GM12878 (cell line): ENCODE measurements at regions not wholly inside any gene's neighbourhood (a gene's known extent, or its start where the extent isn't known, plus 50 kb on each side); places are given as distances from the start of the nearest gene placed in this dataset.

ENCODE experiments used
- ATAC-seq: fragments of 200-7000 bp; cut with Tn5 transposase; 3 replicates; pipeline ENCODE4 v1.9.1; 2020; ENCODE audit warnings: mild to moderate bottlenecking, moderate library complexity
- BruUV-seq: library from RNA; stranded (reverse); fragments of 400-500 nt; replicated peaks from 2 replicates; lab custom pipeline; 2021; lab: Mats Ljungman, UMichigan
- CTCF ChIA-PET: fragments of 300-600 bp; sonication (Branson Sonifier 250); formaldehyde crosslinking; extraction: SDS; loops from one replicate; lab custom pipeline; 2021; ENCODE audit warnings: inconsistent platforms; lab: Yijun Ruan, JAX
- POLR2A ChIA-PET: fragments of 350-600 bp; formaldehyde crosslinking; extraction: SDS; loops from one replicate; lab custom pipeline; 2021; ENCODE audit warnings: inconsistent platforms; lab: Charles Lee
- RAD21 ChIA-PET: fragments of 300-600 bp; sonication (Branson Sonifier 250); formaldehyde crosslinking; loops from one replicate; lab custom pipeline; 2023; ENCODE audit warnings: antibody characterized with exemption; ENCODE audit not compliant: unreplicated experiment; lab: Charles Lee
- SMC1A ChIA-PET: fragments of 300-600 bp; sonication (Branson Sonifier 250); formaldehyde crosslinking; loops from one replicate; lab custom pipeline; 2023; ENCODE audit not compliant: unreplicated experiment, uncharacterized antibody; lab: Charles Lee
- DNase-seq: peaks from one replicate; pipeline ENCODE4 v3.0.0-alpha.2; 2011; ENCODE audit warnings: low read depth, low spot score
- FAIRE-seq: peaks from 3 replicates; lab custom pipeline; 2011; peaks lifted over from hg19 to GRCh38; lab: Jason Lieb, UNC
- H2AFZ ChIP-seq: 2 replicates; pipeline ENCODE4 v1.6.0; 2011; ENCODE audit warnings: low read depth, low read length, control low read depth; ENCODE audit not compliant: control insufficient read depth
- H3K27ac ChIP-seq: 2 replicates; pipeline ENCODE4 v1.5.1; 2011; ENCODE audit warnings: control low read depth; ENCODE audit not compliant: control insufficient read depth, insufficient read depth
- H3K27me3 ChIP-seq, 2 experiments: replicated peaks in 1 of 2; 2 replicates each; pipeline versions ENCODE4 v1.6.0 to v1.6.1; 2011; ENCODE audit warnings: low read length in 1 of 2; ENCODE audit not compliant: control insufficient read depth in 2 of 2, insufficient read depth in 2 of 2
- H3K36me3 ChIP-seq, 2 experiments: 2 replicates each; pipeline ENCODE4 v1.5.1; 2011; ENCODE audit warnings: low read length in 1 of 2; ENCODE audit not compliant: control insufficient read depth in 2 of 2, insufficient read depth in 2 of 2
- H3K4me1 ChIP-seq: 2 replicates; pipeline ENCODE4 v1.6.1; 2011; ENCODE audit warnings: mild to moderate bottlenecking, low read length, moderate library complexity, mixed read lengths; ENCODE audit not compliant: control insufficient read depth, insufficient read depth
- H3K4me2 ChIP-seq: 2 replicates; pipeline ENCODE4 v1.6.0; 2011; ENCODE audit warnings: control low read depth; ENCODE audit not compliant: control insufficient read depth, insufficient read depth
- H3K4me3 ChIP-seq: fragments of 200-600 bp; sonication (generic); 2 replicates; pipeline ENCODE4 v1.5.1; 2016
- H3K79me2 ChIP-seq: 2 replicates; pipeline ENCODE4 v1.6.0; 2011; ENCODE audit warnings: low read length; ENCODE audit not compliant: control insufficient read depth, insufficient read depth
- H3K9ac ChIP-seq: 2 replicates; pipeline ENCODE4 v1.8.0; 2011; ENCODE audit warnings: low read length, control low read depth, mixed read lengths; ENCODE audit not compliant: control insufficient read depth, insufficient read depth
- H3K9me3 ChIP-seq: replicated peaks from 3 replicates; pipeline ENCODE4 v1.5.1; 2011; ENCODE audit warnings: mild to moderate bottlenecking, low read length; ENCODE audit not compliant: control insufficient read depth, insufficient read depth
- H4K20me1 ChIP-seq: 2 replicates; pipeline ENCODE4 v1.6.0; 2011; ENCODE audit not compliant: control insufficient read depth, insufficient read depth
- BCL11A ChIP-seq: IDR thresholded peaks from 2 replicates; pipeline ENCODE4 v1.6.1; 2011; ENCODE audit warnings: low read depth, low read length
- BRCA1 ChIP-seq: IDR thresholded peaks from 2 replicates; pipeline ENCODE4 v1.6.1; 2011; ENCODE audit warnings: low read depth, low read length, improper control_type of control experiment
- CREB1 ChIP-seq: IDR thresholded peaks from 2 replicates; pipeline ENCODE4 v1.6.1; 2012; ENCODE audit warnings: low read depth, mild to moderate bottlenecking, inconsistent platforms
- MTA2 ChIP-seq: fragments of 450-650 bp; IDR thresholded peaks from 2 replicates; pipeline ENCODE4 v1.6.1; 2016; ENCODE audit warnings: low read depth, mild to moderate bottlenecking, moderate library complexity
- NRF1 ChIP-seq: conservative IDR thresholded peaks from 2 replicates; pipeline ENCODE4 v1.6.1; 2011; ENCODE audit warnings: mild to moderate bottlenecking, low read depth, low read length, improper control_type of control experiment
- POLR2AphosphoS5 ChIP-seq: IDR thresholded peaks from 2 replicates; pipeline ENCODE4 v1.6.1; 2011; ENCODE audit warnings: mild to moderate bottlenecking, low read length, inconsistent platforms
- POU2F2 ChIP-seq: IDR thresholded peaks from 3 replicates; pipeline ENCODE4 v1.6.1; 2011; ENCODE audit warnings: low read depth, mild to moderate bottlenecking, low read length, borderline replicate concordance
- SMARCA5 ChIP-seq: fragments of 450-650 bp; IDR thresholded peaks from 2 replicates; pipeline ENCODE4 v1.6.1; 2017; ENCODE audit warnings: mild to moderate bottlenecking
- STAT3 ChIP-seq: IDR thresholded peaks from 2 replicates; pipeline ENCODE4 v1.6.1; 2011; ENCODE audit warnings: low read depth, low read length, improper control_type of control experiment
- TAF1 ChIP-seq: IDR thresholded peaks from 2 replicates; pipeline ENCODE4 v1.6.1; 2011; ENCODE audit warnings: mild to moderate bottlenecking, low read depth, low read length, borderline replicate concordance
- ZNF207 ChIP-seq: fragments of 450-650 bp; IDR thresholded peaks from 2 replicates; pipeline ENCODE4 v1.6.1; 2014; ENCODE audit warnings: antibody characterized with exemption, mild to moderate bottlenecking, borderline replicate concordance
- ZNF24 ChIP-seq: fragments of 450-650 bp; IDR thresholded peaks from 2 replicates; pipeline ENCODE4 v1.6.1; 2017; ENCODE audit warnings: antibody characterized with exemption, mild to moderate bottlenecking
- ZNF384 ChIP-seq: IDR thresholded peaks from 2 replicates; pipeline ENCODE4 v1.6.1; 2012; ENCODE audit warnings: low read depth, mild to moderate bottlenecking, low read length, improper control_type of control experiment, borderline replicate concordance
- WGBS: methylation state at CpG from one replicate; pipeline ENCODE4 v1.1.6; 2016; ENCODE audit warnings: low lambda C conversion rate; ENCODE audit not compliant: insufficient replicate concordance, insufficient coverage; ENCODE audit errors: missing lambda C conversion rate; 5-methylcytosine and 5-hydroxymethylcytosine counted together
- in situ Hi-C: fragments of 300-500 bp; cut with MboI; formaldehyde crosslinking; loops from 9 replicates; pipeline ENCODE4 v1.14.3; 2018; ENCODE audit warnings: mixed read lengths
- intact Hi-C: fragments of 100-400 bp; cut with micrococcal nuclease; formaldehyde crosslinking; loops from one replicate; pipeline ENCODE4 v1.14.2; 2022; ENCODE audit not compliant: unreplicated experiment
- TF ChIP-seq, protein P1 (sequence below): fragments of 450-650 bp; IDR thresholded peaks from 2 replicates; pipeline ENCODE4 v1.6.1; 2017; ENCODE audit warnings: mild to moderate bottlenecking, moderate library complexity
- TF ChIP-seq, protein P2 (sequence below): IDR thresholded peaks from 2 replicates; pipeline ENCODE4 v1.6.1; 2011; ENCODE audit warnings: low read depth, low read length, improper control_type of control experiment, borderline replicate concordance
- TF ChIP-seq, protein P3 (sequence below): fragments of 450-650 bp; formaldehyde crosslinking; IDR thresholded peaks from 2 replicates; pipeline ENCODE4 v1.5.0; 2022; ENCODE audit warnings: mild to moderate bottlenecking, missing genetic modification characterization

DNA sequence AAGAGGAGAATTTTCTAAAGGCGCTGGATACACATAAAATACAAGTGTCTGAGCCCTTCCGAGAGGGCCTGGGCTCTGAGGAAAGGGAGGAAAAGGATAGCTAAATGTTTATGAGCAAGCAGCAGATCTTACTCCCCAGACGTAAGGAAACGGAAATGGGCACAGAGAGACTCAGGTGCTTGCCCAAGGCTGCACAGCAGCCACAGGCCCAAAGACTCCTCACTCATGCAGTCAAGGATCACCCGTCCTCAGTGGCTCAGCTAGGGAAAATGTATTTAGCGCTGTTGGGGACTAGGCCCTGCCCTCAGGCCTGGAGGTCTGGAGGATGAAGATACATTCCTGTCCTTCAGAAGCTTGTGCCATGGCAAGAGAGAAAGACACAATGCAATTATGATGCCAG is 107.2 kb upstream of the SYT13 start:
- no peak for DNase-seq
- intact Hi-C loops, result no loop called here
- no peak overlapping the region for H3K4me2 ChIP-seq
- TF ChIP-seq, protein P1, sequence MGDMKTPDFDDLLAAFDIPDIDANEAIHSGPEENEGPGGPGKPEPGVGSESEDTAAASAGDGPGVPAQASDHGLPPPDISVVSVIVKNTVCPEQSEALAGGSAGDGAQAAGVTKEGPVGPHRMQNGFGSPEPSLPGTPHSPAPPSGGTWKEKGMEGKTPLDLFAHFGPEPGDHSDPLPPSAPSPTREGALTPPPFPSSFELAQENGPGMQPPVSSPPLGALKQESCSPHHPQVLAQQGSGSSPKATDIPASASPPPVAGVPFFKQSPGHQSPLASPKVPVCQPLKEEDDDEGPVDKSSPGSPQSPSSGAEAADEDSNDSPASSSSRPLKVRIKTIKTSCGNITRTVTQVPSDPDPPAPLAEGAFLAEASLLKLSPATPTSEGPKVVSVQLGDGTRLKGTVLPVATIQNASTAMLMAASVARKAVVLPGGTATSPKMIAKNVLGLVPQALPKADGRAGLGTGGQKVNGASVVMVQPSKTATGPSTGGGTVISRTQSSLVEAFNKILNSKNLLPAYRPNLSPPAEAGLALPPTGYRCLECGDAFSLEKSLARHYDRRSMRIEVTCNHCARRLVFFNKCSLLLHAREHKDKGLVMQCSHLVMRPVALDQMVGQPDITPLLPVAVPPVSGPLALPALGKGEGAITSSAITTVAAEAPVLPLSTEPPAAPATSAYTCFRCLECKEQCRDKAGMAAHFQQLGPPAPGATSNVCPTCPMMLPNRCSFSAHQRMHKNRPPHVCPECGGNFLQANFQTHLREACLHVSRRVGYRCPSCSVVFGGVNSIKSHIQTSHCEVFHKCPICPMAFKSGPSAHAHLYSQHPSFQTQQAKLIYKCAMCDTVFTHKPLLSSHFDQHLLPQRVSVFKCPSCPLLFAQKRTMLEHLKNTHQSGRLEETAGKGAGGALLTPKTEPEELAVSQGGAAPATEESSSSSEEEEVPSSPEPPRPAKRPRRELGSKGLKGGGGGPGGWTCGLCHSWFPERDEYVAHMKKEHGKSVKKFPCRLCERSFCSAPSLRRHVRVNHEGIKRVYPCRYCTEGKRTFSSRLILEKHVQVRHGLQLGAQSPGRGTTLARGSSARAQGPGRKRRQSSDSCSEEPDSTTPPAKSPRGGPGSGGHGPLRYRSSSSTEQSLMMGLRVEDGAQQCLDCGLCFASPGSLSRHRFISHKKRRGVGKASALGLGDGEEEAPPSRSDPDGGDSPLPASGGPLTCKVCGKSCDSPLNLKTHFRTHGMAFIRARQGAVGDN, result no peak
- TF ChIP-seq ZNF384 (no peak), SMARCA5 (no peak), MTA2 (no peak), STAT3 (no peak), NRF1 (no peak), ZNF24 (no peak), POLR2AphosphoS5 (no peak), ZNF207 (no peak), POU2F2 (no peak), BCL11A (no peak), TAF1 (no peak), BRCA1 (no peak), CREB1 (no peak)
- TF ChIP-seq, protein P2, sequence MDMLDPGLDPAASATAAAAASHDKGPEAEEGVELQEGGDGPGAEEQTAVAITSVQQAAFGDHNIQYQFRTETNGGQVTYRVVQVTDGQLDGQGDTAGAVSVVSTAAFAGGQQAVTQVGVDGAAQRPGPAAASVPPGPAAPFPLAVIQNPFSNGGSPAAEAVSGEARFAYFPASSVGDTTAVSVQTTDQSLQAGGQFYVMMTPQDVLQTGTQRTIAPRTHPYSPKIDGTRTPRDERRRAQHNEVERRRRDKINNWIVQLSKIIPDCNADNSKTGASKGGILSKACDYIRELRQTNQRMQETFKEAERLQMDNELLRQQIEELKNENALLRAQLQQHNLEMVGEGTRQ, result no peak
- TF ChIP-seq, protein P3, sequence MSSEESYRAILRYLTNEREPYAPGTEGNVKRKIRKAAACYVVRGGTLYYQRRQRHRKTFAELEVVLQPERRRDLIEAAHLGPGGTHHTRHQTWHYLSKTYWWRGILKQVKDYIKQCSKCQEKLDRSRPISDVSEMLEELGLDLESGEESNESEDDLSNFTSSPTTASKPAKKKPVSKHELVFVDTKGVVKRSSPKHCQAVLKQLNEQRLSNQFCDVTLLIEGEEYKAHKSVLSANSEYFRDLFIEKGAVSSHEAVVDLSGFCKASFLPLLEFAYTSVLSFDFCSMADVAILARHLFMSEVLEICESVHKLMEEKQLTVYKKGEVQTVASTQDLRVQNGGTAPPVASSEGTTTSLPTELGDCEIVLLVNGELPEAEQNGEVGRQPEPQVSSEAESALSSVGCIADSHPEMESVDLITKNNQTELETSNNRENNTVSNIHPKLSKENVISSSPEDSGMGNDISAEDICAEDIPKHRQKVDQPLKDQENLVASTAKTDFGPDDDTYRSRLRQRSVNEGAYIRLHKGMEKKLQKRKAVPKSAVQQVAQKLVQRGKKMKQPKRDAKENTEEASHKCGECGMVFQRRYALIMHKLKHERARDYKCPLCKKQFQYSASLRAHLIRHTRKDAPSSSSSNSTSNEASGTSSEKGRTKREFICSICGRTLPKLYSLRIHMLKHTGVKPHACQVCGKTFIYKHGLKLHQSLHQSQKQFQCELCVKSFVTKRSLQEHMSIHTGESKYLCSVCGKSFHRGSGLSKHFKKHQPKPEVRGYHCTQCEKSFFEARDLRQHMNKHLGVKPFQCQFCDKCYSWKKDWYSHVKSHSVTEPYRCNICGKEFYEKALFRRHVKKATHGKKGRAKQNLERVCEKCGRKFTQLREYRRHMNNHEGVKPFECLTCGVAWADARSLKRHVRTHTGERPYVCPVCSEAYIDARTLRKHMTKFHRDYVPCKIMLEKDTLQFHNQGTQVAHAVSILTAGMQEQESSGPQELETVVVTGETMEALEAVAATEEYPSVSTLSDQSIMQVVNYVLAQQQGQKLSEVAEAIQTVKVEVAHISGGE (CRISPR knock-in tag), result no peak
- TF ChIP-seq, all 136 proteins: peak for 0
- H2AFZ ChIP-seq, result no peak overlapping the region
- ATAC-seq, result no peak
- no peak overlapping the region for H3K9ac ChIP-seq
- H3K4me3 ChIP-seq, result no peak overlapping the region
- no peaks in the 10 kb centered on the region for H3K4me1 ChIP-seq
- H3K27me3 ChIP-seq, result peaks cover 0 to 2% of the 10 kb centered on the region in 2 experiments; a peak in 3 of 4 replicates
- no peak overlapping the region for H3K27ac ChIP-seq
- in situ Hi-C loops, result no loop called here
- no TSS peak for BruUV-seq
- POLR2A ChIA-PET, result no interaction called here
- H3K9me3 ChIP-seq, result no peaks in the 10 kb centered on the region
- RAD21 ChIA-PET, result no interaction called here
- H3K79me2 ChIP-seq, result no peaks in the 10 kb centered on the region
- CTCF ChIA-PET, result no interaction called here
- H3K36me3 ChIP-seq, result no peaks in the 10 kb centered on the region
- no peak for FAIRE-seq
- no peaks in the 10 kb centered on the region for H4K20me1 ChIP-seq
- SMC1A ChIA-PET, result no interaction called here
- WGBS, result 30% methylated on average over 6 of the region's 6 CpGs
